GM23338 (cell line): ENCODE measurements at regions not wholly inside any gene's neighbourhood (a gene's known extent, or its start where the extent isn't known, plus 50 kb on each side); places are given as distances from the start of the nearest gene placed in this dataset.

Experiments
- ATAC-seq: fragments of 200-7000 bp; cut with Tn5 transposase; 3 replicates; pipeline ENCODE4 v1.9.1; 2020
- DNase-seq: peaks from one replicate; pipeline ENCODE4 v3.0.0-alpha.2; 2015; ENCODE audit warnings: low spot score
- H2AFZ ChIP-seq: fragments of 200-600 bp; sonication (generic); 2 replicates; pipeline ENCODE4 v1.8.0; 2016; ENCODE audit warnings: antibody characterized with exemption, mild to moderate bottlenecking, moderate library complexity
- H3F3A ChIP-seq: fragments of 200-600 bp; sonication (generic); replicated peaks from 2 replicates; pipeline ENCODE4 v1.8.0; 2017; ENCODE audit warnings: antibody characterized with exemption, mixed run types, low read depth
- H3K27ac ChIP-seq: fragments of 200-600 bp; sonication (generic); 2 replicates; pipeline ENCODE4 v1.6.1; 2016; ENCODE audit warnings: low read depth
- H3K27me3 ChIP-seq: fragments of 200-600 bp; sonication (generic); 2 replicates; pipeline ENCODE4 v1.8.0; 2016; ENCODE audit warnings: mild to moderate bottlenecking, mixed run types, moderate library complexity; ENCODE audit not compliant: insufficient read depth
- H3K36me3 ChIP-seq: fragments of 200-600 bp; sonication (generic); 2 replicates; pipeline ENCODE4 v1.8.0; 2016; ENCODE audit warnings: mild to moderate bottlenecking; ENCODE audit not compliant: insufficient read depth
- H3K4me1 ChIP-seq: fragments of 200-600 bp; sonication (generic); 2 replicates; pipeline ENCODE4 v1.8.0; 2016; ENCODE audit warnings: mild to moderate bottlenecking, moderate library complexity; ENCODE audit not compliant: insufficient read depth
- H3K4me2 ChIP-seq: fragments of 200-600 bp; sonication (generic); 2 replicates; pipeline ENCODE4 v1.7.1; 2017; ENCODE audit warnings: mixed run types
- H3K4me3 ChIP-seq: fragments of 200-600 bp; sonication (generic); 2 replicates; pipeline ENCODE4 v1.6.1; 2016; ENCODE audit warnings: mixed run types
- H3K79me2 ChIP-seq: fragments of 200-600 bp; sonication (generic); replicated peaks from 2 replicates; pipeline ENCODE4 v1.8.0; 2017; ENCODE audit warnings: mild to moderate bottlenecking; ENCODE audit not compliant: insufficient read depth
- H3K9me2 ChIP-seq: fragments of 200-600 bp; sonication (generic); 2 replicates; pipeline ENCODE4 v1.8.0; 2017; ENCODE audit not compliant: insufficient read depth
- H4K20me1 ChIP-seq: fragments of 200-600 bp; sonication (generic); replicated peaks from 2 replicates; pipeline ENCODE4 v1.8.0; 2017; ENCODE audit warnings: mild to moderate bottlenecking; ENCODE audit not compliant: insufficient read depth
- H3K27ac Mint-ChIP-seq: 2 replicates; pipeline ENCODE4 v1.8.0; 2020; ENCODE audit warnings: inconsistent platforms, mild to moderate bottlenecking, moderate library complexity, mixed read lengths
- H3K27me3 Mint-ChIP-seq: 3 replicates; pipeline ENCODE4 v1.8.0; 2022; ENCODE audit warnings: low read depth, mild to moderate bottlenecking, moderate library complexity, mixed read lengths, inconsistent platforms; ENCODE audit not compliant: insufficient read depth, poor library complexity
- H3K36me3 Mint-ChIP-seq: 3 replicates; pipeline ENCODE4 v1.8.0; 2021; ENCODE audit warnings: low read depth, mild to moderate bottlenecking, inconsistent platforms, moderate library complexity, mixed read lengths
- H3K4me1 Mint-ChIP-seq: 3 replicates; pipeline ENCODE4 v1.8.0; 2020; ENCODE audit warnings: mild to moderate bottlenecking, inconsistent platforms, mixed read lengths
- H3K4me3 Mint-ChIP-seq: 3 replicates; pipeline ENCODE4 v1.8.0; 2021; ENCODE audit warnings: moderate library complexity, mild to moderate bottlenecking, inconsistent platforms, mixed read lengths
- H3K9me3 Mint-ChIP-seq: 3 replicates; pipeline ENCODE4 v1.8.0; 2020; ENCODE audit warnings: moderate library complexity, mild to moderate bottlenecking, inconsistent platforms, mixed read lengths
- CREB1 ChIP-seq: fragments of 250-450 bp; sonication (Bioruptor Pico); IDR thresholded peaks from 2 replicates; pipeline ENCODE4 v1.5.0; 2020; ENCODE audit warnings: low read depth, mild to moderate bottlenecking, moderate library complexity
- EZH2 ChIP-seq: fragments of 200-600 bp; sonication (generic); IDR thresholded peaks from one replicate; pipeline ENCODE4 v1.8.0; 2017; ENCODE audit warnings: antibody characterized with exemption, mild to moderate bottlenecking, low read depth; ENCODE audit not compliant: unreplicated experiment
- EZH2phosphoT487 ChIP-seq: fragments of 200-600 bp; sonication (generic); IDR thresholded peaks from one replicate; pipeline ENCODE4 v1.8.1; 2018; ENCODE audit warnings: antibody characterized with exemption; ENCODE audit not compliant: unreplicated experiment
- JUNB ChIP-seq: IDR thresholded peaks from one replicate; pipeline ENCODE4 v1.6.1; 2016; ENCODE audit warnings: antibody characterized with exemption; ENCODE audit not compliant: unreplicated experiment
- NANOG ChIP-seq: IDR thresholded peaks from 2 replicates; pipeline ENCODE4 v1.6.1; 2016; ENCODE audit warnings: antibody characterized with exemption, borderline replicate concordance
- POLR2AphosphoS5 ChIP-seq: IDR thresholded peaks from 2 replicates; pipeline ENCODE4 v1.6.1; 2016; ENCODE audit warnings: antibody characterized with exemption, low read depth
- STAT1 ChIP-seq: IDR thresholded peaks from one replicate; pipeline ENCODE4 v1.6.1; 2016; ENCODE audit warnings: antibody characterized with exemption; ENCODE audit not compliant: unreplicated experiment
- ZNF114 ChIP-seq: fragments of 250-450 bp; sonication (Bioruptor Pico); IDR thresholded peaks from 2 replicates; pipeline ENCODE4 v1.5.0; 2020; ENCODE audit warnings: mild to moderate bottlenecking, moderate library complexity
- ZNF331 ChIP-seq: fragments of 250-450 bp; sonication (Bioruptor Pico); IDR thresholded peaks from 2 replicates; pipeline ENCODE4 v1.5.0; 2020; ENCODE audit warnings: low read depth, mild to moderate bottlenecking, moderate library complexity
- ZNF462 ChIP-seq: fragments of 250-450 bp; sonication (Bioruptor Pico); IDR thresholded peaks from 2 replicates; pipeline ENCODE4 v1.5.0; 2020; ENCODE audit warnings: mild to moderate bottlenecking, moderate library complexity
- TF ChIP-seq, protein P1 (sequence below), 2 experiments: fragments of 200-600 bp in 1 of 2; sonication (generic) in 1 of 2; conservative IDR thresholded peaks; 2 replicates each; pipeline versions ENCODE4 v1.5.1 to v1.6.1; 2016 to 2017; ENCODE audit warnings: antibody characterized with exemption in 2 of 2, low read depth in 2 of 2, mild to moderate bottlenecking in 2 of 2, moderate library complexity in 1 of 2
- TF ChIP-seq, protein P2 (sequence below): IDR thresholded peaks from 2 replicates; pipeline ENCODE4 v1.6.1; 2016; ENCODE audit warnings: antibody characterized with exemption
- TF ChIP-seq, protein P3 (sequence below): IDR thresholded peaks from one replicate; pipeline ENCODE4 v1.6.1; 2018; ENCODE audit warnings: antibody characterized with exemption; ENCODE audit not compliant: unreplicated experiment

- H2AFZ ChIP-seq, result no peak overlapping the region
- no peaks in the 10 kb centered on the region for H4K20me1 ChIP-seq
- peaks cover 21% of the 10 kb centered on the region for H3K9me3 Mint-ChIP-seq
- no peaks in the 10 kb centered on the region for H3K79me2 ChIP-seq
- peaks cover 11% of the 10 kb centered on the region for H3K36me3 Mint-ChIP-seq
- H3K9me2 ChIP-seq, result peaks cover 5% of the 10 kb centered on the region; the same call in 1 of the 2 replicates
- no peak for DNase-seq
- no peaks in the 10 kb centered on the region for H3F3A ChIP-seq
- peaks cover 3% of the 10 kb centered on the region for H3K27me3 Mint-ChIP-seq
- no peaks in the 10 kb centered on the region for H3K4me1 ChIP-seq
- no peaks in the 10 kb centered on the region; the same call in 2 of the 3 replicates for H3K4me1 Mint-ChIP-seq
- no peak overlapping the region for H3K4me2 ChIP-seq
- TF ChIP-seq, protein P1, sequence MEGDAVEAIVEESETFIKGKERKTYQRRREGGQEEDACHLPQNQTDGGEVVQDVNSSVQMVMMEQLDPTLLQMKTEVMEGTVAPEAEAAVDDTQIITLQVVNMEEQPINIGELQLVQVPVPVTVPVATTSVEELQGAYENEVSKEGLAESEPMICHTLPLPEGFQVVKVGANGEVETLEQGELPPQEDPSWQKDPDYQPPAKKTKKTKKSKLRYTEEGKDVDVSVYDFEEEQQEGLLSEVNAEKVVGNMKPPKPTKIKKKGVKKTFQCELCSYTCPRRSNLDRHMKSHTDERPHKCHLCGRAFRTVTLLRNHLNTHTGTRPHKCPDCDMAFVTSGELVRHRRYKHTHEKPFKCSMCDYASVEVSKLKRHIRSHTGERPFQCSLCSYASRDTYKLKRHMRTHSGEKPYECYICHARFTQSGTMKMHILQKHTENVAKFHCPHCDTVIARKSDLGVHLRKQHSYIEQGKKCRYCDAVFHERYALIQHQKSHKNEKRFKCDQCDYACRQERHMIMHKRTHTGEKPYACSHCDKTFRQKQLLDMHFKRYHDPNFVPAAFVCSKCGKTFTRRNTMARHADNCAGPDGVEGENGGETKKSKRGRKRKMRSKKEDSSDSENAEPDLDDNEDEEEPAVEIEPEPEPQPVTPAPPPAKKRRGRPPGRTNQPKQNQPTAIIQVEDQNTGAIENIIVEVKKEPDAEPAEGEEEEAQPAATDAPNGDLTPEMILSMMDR (conservative IDR thresholded peaks at IDR 0.05; ENCODE audit: low read depth in 2 of 2), result no peak
- TF ChIP-seq POLR2AphosphoS5 (no peak), ZNF331 (CRISPR knock-in tag) (no peak), CREB1 (CRISPR knock-in tag) (no peak), EZH2phosphoT487 (no peak), JUNB (no peak), ZNF114 (CRISPR knock-in tag) (no peak), NANOG (no peak), STAT1 (no peak), ZNF462 (CRISPR knock-in tag) (no peak), EZH2 (no peak)
- TF ChIP-seq, protein P2, sequence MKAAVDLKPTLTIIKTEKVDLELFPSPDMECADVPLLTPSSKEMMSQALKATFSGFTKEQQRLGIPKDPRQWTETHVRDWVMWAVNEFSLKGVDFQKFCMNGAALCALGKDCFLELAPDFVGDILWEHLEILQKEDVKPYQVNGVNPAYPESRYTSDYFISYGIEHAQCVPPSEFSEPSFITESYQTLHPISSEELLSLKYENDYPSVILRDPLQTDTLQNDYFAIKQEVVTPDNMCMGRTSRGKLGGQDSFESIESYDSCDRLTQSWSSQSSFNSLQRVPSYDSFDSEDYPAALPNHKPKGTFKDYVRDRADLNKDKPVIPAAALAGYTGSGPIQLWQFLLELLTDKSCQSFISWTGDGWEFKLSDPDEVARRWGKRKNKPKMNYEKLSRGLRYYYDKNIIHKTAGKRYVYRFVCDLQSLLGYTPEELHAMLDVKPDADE, result no peak
- TF ChIP-seq, protein P3, sequence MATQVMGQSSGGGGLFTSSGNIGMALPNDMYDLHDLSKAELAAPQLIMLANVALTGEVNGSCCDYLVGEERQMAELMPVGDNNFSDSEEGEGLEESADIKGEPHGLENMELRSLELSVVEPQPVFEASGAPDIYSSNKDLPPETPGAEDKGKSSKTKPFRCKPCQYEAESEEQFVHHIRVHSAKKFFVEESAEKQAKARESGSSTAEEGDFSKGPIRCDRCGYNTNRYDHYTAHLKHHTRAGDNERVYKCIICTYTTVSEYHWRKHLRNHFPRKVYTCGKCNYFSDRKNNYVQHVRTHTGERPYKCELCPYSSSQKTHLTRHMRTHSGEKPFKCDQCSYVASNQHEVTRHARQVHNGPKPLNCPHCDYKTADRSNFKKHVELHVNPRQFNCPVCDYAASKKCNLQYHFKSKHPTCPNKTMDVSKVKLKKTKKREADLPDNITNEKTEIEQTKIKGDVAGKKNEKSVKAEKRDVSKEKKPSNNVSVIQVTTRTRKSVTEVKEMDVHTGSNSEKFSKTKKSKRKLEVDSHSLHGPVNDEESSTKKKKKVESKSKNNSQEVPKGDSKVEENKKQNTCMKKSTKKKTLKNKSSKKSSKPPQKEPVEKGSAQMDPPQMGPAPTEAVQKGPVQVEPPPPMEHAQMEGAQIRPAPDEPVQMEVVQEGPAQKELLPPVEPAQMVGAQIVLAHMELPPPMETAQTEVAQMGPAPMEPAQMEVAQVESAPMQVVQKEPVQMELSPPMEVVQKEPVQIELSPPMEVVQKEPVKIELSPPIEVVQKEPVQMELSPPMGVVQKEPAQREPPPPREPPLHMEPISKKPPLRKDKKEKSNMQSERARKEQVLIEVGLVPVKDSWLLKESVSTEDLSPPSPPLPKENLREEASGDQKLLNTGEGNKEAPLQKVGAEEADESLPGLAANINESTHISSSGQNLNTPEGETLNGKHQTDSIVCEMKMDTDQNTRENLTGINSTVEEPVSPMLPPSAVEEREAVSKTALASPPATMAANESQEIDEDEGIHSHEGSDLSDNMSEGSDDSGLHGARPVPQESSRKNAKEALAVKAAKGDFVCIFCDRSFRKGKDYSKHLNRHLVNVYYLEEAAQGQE, result no peak
- peaks cover 12% of the 10 kb centered on the region for H3K27me3 ChIP-seq
- H3K36me3 ChIP-seq, result no peaks in the 10 kb centered on the region
- no peak for ATAC-seq
- H3K27ac Mint-ChIP-seq, result no peak overlapping the region
- no peak overlapping the region for H3K4me3 Mint-ChIP-seq
- H3K27ac ChIP-seq, result no peak overlapping the region
- H3K4me3 ChIP-seq, result no peak overlapping the region
Observed at GRCh38 chr2:241935314-241935713, 65.8 kb downstream of the RTP5 start.
